ENCODE measurements at regions not wholly inside any gene's neighbourhood (a gene's known extent, or its start where the extent isn't known, plus 50 kb on each side); places are given as distances from the start of the nearest gene placed in this dataset.

- dilution Hi-C loops (cut with HindIII; ENCODE audit: low sequenced_read_pairs, unreplicated experiment), result no loop called here
Observed at GRCh38 chr15:69954666-69955065, 143.1 kb downstream of the TLE3 start.

More at GRCh38 chr15:69954666-69955065, 143.1 kb downstream of the TLE3 start:
- Histone ChIP-seq H4K8ac (ENCODE audit: low read depth in 2 of 2, low read length in 2 of 2) (no peak overlapping the region), H2AK9ac (replicated peaks; ENCODE audit: low read depth, low read length, poor library complexity) (no peak overlapping the region), H3K79me1 (ENCODE audit: low read depth in 1 of 2, low read length in 2 of 2) (no peaks in the 10 kb centered on the region), H3K4me1 (ENCODE audit: control insufficient read depth, insufficient read depth, low read length) (peaks cover 3% of the 10 kb centered on the region; the same call in 1 of the 2 replicates), H3K4ac (ENCODE audit: low read depth, low read length) (no peak overlapping the region), H3K4me2 (ENCODE audit: low read depth, low read length) (no peak overlapping the region), H3K23ac (ENCODE audit: low read depth, low read length) (no peak overlapping the region), H2AFZ (replicated peaks; ENCODE audit: low read length, poor library complexity) (no peak overlapping the region), H2BK20ac (ENCODE audit: low read depth, low read length) (no peak overlapping the region), H3K9me1 (ENCODE audit: insufficient read depth, low read length) (no peaks in the 10 kb centered on the region), H3K9ac (ENCODE audit: low read depth, low read length) (no peak overlapping the region), H3K27me3 (ENCODE audit: control insufficient read depth, insufficient read depth, low read length) (peaks cover 34% of the 10 kb centered on the region), H2BK15ac (ENCODE audit: low read depth, low read length) (no peak overlapping the region), H3K36me3 (ENCODE audit: control insufficient read depth, insufficient read depth, low read length) (no peaks in the 10 kb centered on the region), H2AK5ac (ENCODE audit: low read depth, low read length) (no peak overlapping the region), H3K56ac (ENCODE audit: extremely low read depth, insufficient read depth, low read length) (no peak overlapping the region), H3K27ac (ENCODE audit: insufficient read depth, low read length) (no peak overlapping the region), H4K91ac (ENCODE audit: insufficient read depth, low read depth, low read length) (no peak overlapping the region), H3K18ac (ENCODE audit: low read depth, low read length) (no peak overlapping the region), H2BK120ac (ENCODE audit: low read depth, low read length) (no peak overlapping the region), H3K4me3 (ENCODE audit: insufficient read depth, low read depth, low read length) (no peak overlapping the region), H2BK5ac (ENCODE audit: low read depth, low read length, poor library complexity, severe bottlenecking) (no peak overlapping the region), H3K9me3 (ENCODE audit: control insufficient read depth, insufficient read depth, low read length) (no peaks in the 10 kb centered on the region), H4K20me1 (ENCODE audit: insufficient read depth, low read length) (no peaks in the 10 kb centered on the region), H4K5ac (ENCODE audit: low read depth, low read length) (no peak overlapping the region), H3K14ac (replicated peaks; ENCODE audit: low read depth, low read length) (no peak overlapping the region)
- in situ Hi-C loops (cut with MboI; ENCODE audit: low sequenced_read_pairs) (no loop called here), intact Hi-C loops (cut with micrococcal nuclease) (no loop called here)
- POLR2A ChIA-PET (ENCODE audit: unreplicated experiment), result no interaction called here
- CTCF ChIA-PET, result no interaction called here
- BruUV-seq (replicated peaks), result no TSS peak
- TF ChIP-seq, protein P1, sequence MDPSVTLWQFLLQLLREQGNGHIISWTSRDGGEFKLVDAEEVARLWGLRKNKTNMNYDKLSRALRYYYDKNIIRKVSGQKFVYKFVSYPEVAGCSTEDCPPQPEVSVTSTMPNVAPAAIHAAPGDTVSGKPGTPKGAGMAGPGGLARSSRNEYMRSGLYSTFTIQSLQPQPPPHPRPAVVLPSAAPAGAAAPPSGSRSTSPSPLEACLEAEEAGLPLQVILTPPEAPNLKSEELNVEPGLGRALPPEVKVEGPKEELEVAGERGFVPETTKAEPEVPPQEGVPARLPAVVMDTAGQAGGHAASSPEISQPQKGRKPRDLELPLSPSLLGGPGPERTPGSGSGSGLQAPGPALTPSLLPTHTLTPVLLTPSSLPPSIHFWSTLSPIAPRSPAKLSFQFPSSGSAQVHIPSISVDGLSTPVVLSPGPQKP (IDR thresholded peaks at IDR 0.05; ENCODE audit: borderline replicate concordance, low read depth, low read length), result no peak
- TF ChIP-seq FOS (IDR thresholded peaks at IDR 0.05; ENCODE audit: low read depth, low read length) (no peak), RAD21 (IDR thresholded peaks at IDR 0.05; ENCODE audit: low read length) (no peak), MXI1 (IDR thresholded peaks at IDR 0.05; ENCODE audit: borderline replicate concordance, low read depth, low read length) (no peak), RFX5 (IDR thresholded peaks at IDR 0.05; ENCODE audit: low read depth, low read length) (no peak), MAZ (IDR thresholded peaks at IDR 0.05; ENCODE audit: borderline replicate concordance, low read depth, low read length) (no peak), CHD1 (IDR thresholded peaks at IDR 0.05; ENCODE audit: low read depth, low read length) (no peak), CTCF (conservative IDR thresholded peaks at IDR 0.05; ENCODE audit: low read depth, low read length) (no peak), CEBPB (IDR thresholded peaks at IDR 0.05; ENCODE audit: low read depth, low read length) (no peak), RCOR1 (IDR thresholded peaks at IDR 0.05; ENCODE audit: insufficient replicate concordance, low read length) (no peak), BHLHE40 (IDR thresholded peaks at IDR 0.05; ENCODE audit: low read depth, low read length) (no peak), SMC3 (IDR thresholded peaks at IDR 0.05; ENCODE audit: low read depth, low read length) (no peak), POLR2A (IDR thresholded peaks at IDR 0.05; ENCODE audit: low read depth, low read length) (no peak), NFE2L2 (IDR thresholded peaks at IDR 0.05; ENCODE audit: low read depth, low read length) (no peak), MAFK (IDR thresholded peaks at IDR 0.05; ENCODE audit: low read depth, low read length) (no peak)
- TF ChIP-seq, protein P2, sequence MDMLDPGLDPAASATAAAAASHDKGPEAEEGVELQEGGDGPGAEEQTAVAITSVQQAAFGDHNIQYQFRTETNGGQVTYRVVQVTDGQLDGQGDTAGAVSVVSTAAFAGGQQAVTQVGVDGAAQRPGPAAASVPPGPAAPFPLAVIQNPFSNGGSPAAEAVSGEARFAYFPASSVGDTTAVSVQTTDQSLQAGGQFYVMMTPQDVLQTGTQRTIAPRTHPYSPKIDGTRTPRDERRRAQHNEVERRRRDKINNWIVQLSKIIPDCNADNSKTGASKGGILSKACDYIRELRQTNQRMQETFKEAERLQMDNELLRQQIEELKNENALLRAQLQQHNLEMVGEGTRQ (IDR thresholded peaks at IDR 0.05; ENCODE audit: low read depth, low read length), result no peak
- DNase-seq, result no peak
- 59% methylated on average over 2 of the region's 5 CpGs; no CpG with 5 or more reads in 1 of the 2 experiments for WGBS, 2 experiments (ENCODE audit: extremely low coverage in 2 of 2, insufficient read length in 1 of 2)
- ATAC-seq (ENCODE audit: low read depth), result no peak
